Panc1 (cell line): ENCODE measurements at regions not wholly inside any gene's neighbourhood (a gene's known extent, or its start where the extent isn't known, plus 50 kb on each side); places are given as distances from the start of the nearest gene placed in this dataset.

Experiments used
- ATAC-seq: fragments of 200-7000 bp; cut with Tn5 transposase; 2 replicates; pipeline ENCODE4 v1.9.1; 2020; ENCODE audit warnings: mild to moderate bottlenecking, moderate library complexity
- BruUV-seq: library from RNA; stranded (reverse); fragments of 400-500 nt; replicated peaks from 2 replicates; lab custom pipeline; 2021; lab: Mats Ljungman, UMichigan
- CTCF ChIA-PET: fragments of 300-600 bp; sonication (Branson Sonifier 250); formaldehyde crosslinking; loops from one replicate; lab custom pipeline; 2022; ENCODE audit warnings: antibody characterized with exemption; lab: Charles Lee
- POLR2A ChIA-PET: fragments of 300-600 bp; sonication (Branson Sonifier 250); formaldehyde crosslinking; loops from one replicate; lab custom pipeline; 2022; ENCODE audit warnings: antibody characterized with exemption; lab: Charles Lee
- DNase-seq: peaks from one replicate; pipeline ENCODE4 v3.0.0-alpha.2; 2010; ENCODE audit warnings: low read depth, low spot score
- H3K27ac ChIP-seq: 2 replicates; pipeline ENCODE4 v1.5.1; 2011; ENCODE audit warnings: mild to moderate bottlenecking, low read length, inconsistent platforms
- H3K27me3 ChIP-seq: fragments of 200-500 bp; sonication (Bioruptor generic); 2 replicates; pipeline ENCODE4 v1.6.0; 2014; ENCODE audit warnings: low read length, inconsistent platforms; ENCODE audit not compliant: control insufficient read depth, insufficient read depth
- H3K36me3 ChIP-seq: fragments of 200-500 bp; sonication (Bioruptor generic); 2 replicates; pipeline ENCODE4 v1.5.1; 2014; ENCODE audit warnings: inconsistent platforms, mild to moderate bottlenecking, low read length, moderate library complexity; ENCODE audit not compliant: control insufficient read depth, insufficient read depth
- H3K4me1 ChIP-seq: 2 replicates; pipeline ENCODE4 v1.5.1; 2011; ENCODE audit warnings: inconsistent platforms, mild to moderate bottlenecking, low read length, moderate library complexity; ENCODE audit not compliant: control insufficient read depth, insufficient read depth
- H3K4me3 ChIP-seq, 2 experiments: 2 replicates each; pipeline ENCODE4 v1.5.1; 2011 to 2012; ENCODE audit warnings: low read depth in 2 of 2, low read length in 2 of 2, mild to moderate bottlenecking in 2 of 2, inconsistent platforms in 1 of 2, moderate library complexity in 1 of 2
- H3K9me3 ChIP-seq: fragments of 200-500 bp; sonication (Bioruptor generic); 2 replicates; pipeline ENCODE4 v1.5.1; 2014; ENCODE audit warnings: low read depth, mild to moderate bottlenecking, inconsistent platforms, low read length, moderate library complexity; ENCODE audit not compliant: control insufficient read depth, insufficient read depth
- CTCF ChIP-seq: fragments of 450-650 bp; IDR thresholded peaks from 2 replicates; pipeline ENCODE4 v1.5.1; 2017; ENCODE audit warnings: mild to moderate bottlenecking
- POLR2AphosphoS5 ChIP-seq: IDR thresholded peaks from 2 replicates; pipeline ENCODE4 v1.6.1; 2012; ENCODE audit warnings: mild to moderate bottlenecking, low read depth, low read length, moderate library complexity
- REST ChIP-seq, 2 experiments: IDR thresholded peaks; 2 replicates each; pipeline ENCODE4 v1.6.1; 2011 to 2012; ENCODE audit warnings: low read depth in 2 of 2, control low read depth in 1 of 2, low read length in 1 of 2, mild to moderate bottlenecking in 1 of 2, moderate library complexity in 1 of 2; ENCODE audit not compliant: insufficient read depth in 1 of 2
- SIN3A ChIP-seq: IDR thresholded peaks from 2 replicates; pipeline ENCODE4 v1.6.1; 2012; ENCODE audit warnings: low read depth, mild to moderate bottlenecking, low read length, moderate library complexity, borderline replicate concordance; ENCODE audit not compliant: insufficient read depth
- TCF7L2 ChIP-seq: IDR thresholded peaks from 2 replicates; pipeline ENCODE4 v1.6.1; 2011; ENCODE audit warnings: mild to moderate bottlenecking, low read depth, low read length, inconsistent platforms
- in situ Hi-C: cut with HindIII; loops from 2 replicates; pipeline ENCODE4 v1.10.0; 2016; ENCODE audit warnings: low sequenced_read_pairs, low pct_unique_long_range_greater_than_20kb
- intact Hi-C: fragments of 100-400 bp; cut with micrococcal nuclease; formaldehyde crosslinking; loops from one replicate; pipeline ENCODE4 v1.10.0; 2022; ENCODE audit not compliant: unreplicated experiment

DNA sequence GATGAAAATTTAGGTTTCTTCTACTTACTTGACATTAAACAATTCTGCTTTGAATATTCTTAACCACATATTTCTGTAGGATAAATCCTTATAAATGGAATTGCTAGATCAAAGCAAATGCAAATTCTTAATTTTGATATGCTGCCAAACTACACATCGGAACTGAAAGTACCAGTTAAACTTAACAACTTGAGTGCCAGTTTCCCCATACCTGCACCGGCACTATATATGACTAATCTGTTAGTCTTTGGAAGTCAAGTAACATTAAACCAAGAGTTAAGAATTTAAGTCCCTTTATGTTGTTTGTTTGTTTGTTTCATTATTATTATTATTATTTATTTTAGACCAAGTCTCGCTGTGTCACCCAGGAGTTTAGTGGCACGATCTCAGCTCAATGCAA is 103.9 kb upstream of the AKAP13 start:
- no TSS peak for BruUV-seq
- no peaks in the 10 kb centered on the region for H3K27me3 ChIP-seq
- no peak overlapping the region for H3K27ac ChIP-seq
- H3K4me3 ChIP-seq = no peak overlapping the region
- no peak for DNase-seq
- TF ChIP-seq REST (IDR thresholded peaks at IDR 0.05; ENCODE audit: insufficient read depth in 1 of 2, low read depth in 2 of 2, low read length in 1 of 2) (no peak), POLR2AphosphoS5 (no peak), SIN3A (no peak), CTCF (no peak), TCF7L2 (no peak)
- no peaks in the 10 kb centered on the region for H3K36me3 ChIP-seq
- H3K4me1 ChIP-seq = no peaks in the 10 kb centered on the region
- ChIA-PET POLR2A (no interaction called here), CTCF (no interaction called here)
- intact Hi-C loops (no loop called here), in situ Hi-C loops (no loop called here)
- no peak for ATAC-seq
- no peaks in the 10 kb centered on the region for H3K9me3 ChIP-seq

- H3K4me1 ChIP-seq = no peaks in the 10 kb centered on the region
- no peak overlapping the region for H3K27ac ChIP-seq
- intact Hi-C loops (no loop called here), in situ Hi-C loops (no loop called here)
- no peaks in the 10 kb centered on the region for H3K36me3 ChIP-seq
- no peaks in the 10 kb centered on the region for H3K27me3 ChIP-seq
- CTCF ChIA-PET = no interaction called here
- ATAC-seq (no peak), DNase-seq (no peak)
- no peak overlapping the region for H3K4me3 ChIP-seq
- BruUV-seq = no TSS peak
- H3K9me3 ChIP-seq = no peaks in the 10 kb centered on the region
- no peak for TF ChIP-seq SIN3A
- TF ChIP-seq POLR2AphosphoS5 = no peak
- no peak for TF ChIP-seq TCF7L2
- TF ChIP-seq REST (IDR thresholded peaks at IDR 0.05; ENCODE audit: insufficient read depth in 1 of 2, low read depth in 2 of 2, low read length in 1 of 2) = no peak
- no peak for TF ChIP-seq CTCF
- POLR2A ChIA-PET = no interaction called here
These were observed 103.5 kb upstream of the AKAP13 start for GRCh38 chr15:85276921-85277320.
